ENCODE measurements at regions not wholly inside any gene's neighbourhood (a gene's known extent, or its start where the extent isn't known, plus 50 kb on each side); places are given as distances from the start of the nearest gene placed in this dataset.

- Histone ChIP-seq H3K9me3 (no peaks in the 10 kb centered on the region), H3K27me3 (ENCODE audit: low read depth) (no peaks in the 10 kb centered on the region), H3K36me3 (no peaks in the 10 kb centered on the region), H3K4me1 (no peaks in the 10 kb centered on the region), H3K4me3 (no peak overlapping the region), H3K27ac (no peak overlapping the region)
- TF ChIP-seq CTCF (IDR thresholded peaks at IDR 0.05) = no peak
- ATAC-seq = no peak
- intact Hi-C loops (cut with DNase I) = no loop called here
- DNase-seq = no peak
Measured at GRCh38 chr18:77935342-77935741, 685.7 kb downstream of the GALR1 start.

- no peaks in the 10 kb centered on the region for H3K27me3 ChIP-seq (ENCODE audit: low read depth)
- ATAC-seq (no peak), DNase-seq (no peak)
- H3K9me3 ChIP-seq = no peaks in the 10 kb centered on the region
- no peak overlapping the region for H3K4me3 ChIP-seq
- TF ChIP-seq CTCF (IDR thresholded peaks at IDR 0.05) = no peak
- no peaks in the 10 kb centered on the region for H3K4me1 ChIP-seq
- intact Hi-C loops (cut with DNase I) = no loop called here
- no peaks in the 10 kb centered on the region for H3K36me3 ChIP-seq
- H3K27ac ChIP-seq = no peak overlapping the region
Measured at GRCh38 chr18:77940566-77940965, 690.9 kb downstream of the GALR1 start.

- no peak for ATAC-seq
- no peaks in the 10 kb centered on the region for H3K36me3 ChIP-seq
- no peaks in the 10 kb centered on the region for H3K4me1 ChIP-seq
- no peaks in the 10 kb centered on the region for H3K27me3 ChIP-seq (ENCODE audit: low read depth)
- intact Hi-C loops (cut with DNase I) = no loop called here
- H3K9me3 ChIP-seq = no peaks in the 10 kb centered on the region
- DNase-seq = no peak
- H3K4me3 ChIP-seq = no peak overlapping the region
- TF ChIP-seq CTCF (IDR thresholded peaks at IDR 0.05) = no peak
- no peak overlapping the region for H3K27ac ChIP-seq
Measured at GRCh38 chr18:77944533-77944932, 694.9 kb downstream of the GALR1 start.

- no peaks in the 10 kb centered on the region for H3K36me3 ChIP-seq
- no peaks in the 10 kb centered on the region for H3K4me1 ChIP-seq
- no peak for ATAC-seq
- H3K27me3 ChIP-seq (ENCODE audit: low read depth) = no peaks in the 10 kb centered on the region
- H3K4me3 ChIP-seq = no peak overlapping the region
- H3K9me3 ChIP-seq = no peaks in the 10 kb centered on the region
- no peak for TF ChIP-seq CTCF (IDR thresholded peaks at IDR 0.05)
- DNase-seq = no peak
- intact Hi-C loops (cut with DNase I) = no loop called here
- H3K27ac ChIP-seq = no peak overlapping the region
Measured at GRCh38 chr18:77948567-77948966, 698.9 kb downstream of the GALR1 start.

- Histone ChIP-seq H3K9me3 (no peaks in the 10 kb centered on the region), H3K27ac (no peak overlapping the region), H3K4me1 (no peaks in the 10 kb centered on the region), H3K27me3 (ENCODE audit: low read depth) (no peaks in the 10 kb centered on the region), H3K4me3 (no peak overlapping the region), H3K36me3 (no peaks in the 10 kb centered on the region)
- DNase-seq (no peak), ATAC-seq (no peak)
- intact Hi-C loops (cut with DNase I) = no loop called here
- no peak for TF ChIP-seq CTCF (IDR thresholded peaks at IDR 0.05)
Measured at GRCh38 chr18:77949355-77949973, 699.8 kb downstream of the GALR1 start.

GRCh38 chr18:77959248-77959647, 709.6 kb downstream of the GALR1 start:
- Histone ChIP-seq H3K27me3 (ENCODE audit: low read depth) (no peaks in the 10 kb centered on the region), H3K36me3 (no peaks in the 10 kb centered on the region), H3K4me3 (no peak overlapping the region), H3K27ac (no peak overlapping the region), H3K4me1 (no peaks in the 10 kb centered on the region), H3K9me3 (no peaks in the 10 kb centered on the region)
- intact Hi-C loops (cut with DNase I) = no loop called here
- DNase-seq (no peak), ATAC-seq (no peak)
- no peak for TF ChIP-seq CTCF (IDR thresholded peaks at IDR 0.05)

All from lower lobe of right lung (tissue), 2 donors.